GM19372 (cell line): ENCODE measurements at regions not wholly inside any gene's neighbourhood (a gene's known extent, or its start where the extent isn't known, plus 50 kb on each side); places are given as distances from the start of the nearest gene placed in this dataset.

Experiments
- ATAC-seq: cut with Tn5 transposase; IDR thresholded peaks from one replicate; pipeline ENCODE4 v1.9.1; 2021; ENCODE audit warnings: mild to moderate bottlenecking, low read depth, moderate library complexity; ENCODE audit not compliant: unreplicated experiment

GRCh38 chrX:96615448-96615847, 69.2 kb upstream of the DIAPH2 start:
- no peak for ATAC-seq

GRCh38 chrX:96619588-96619987, 65.1 kb upstream of the DIAPH2 start:
- no peak for ATAC-seq

GRCh38 chrX:96621811-96622210, 62.8 kb upstream of the DIAPH2 start:
- ATAC-seq: no peak
